GM19239 (cell line): ENCODE measurements at regions not wholly inside any gene's neighbourhood (a gene's known extent, or its start where the extent isn't known, plus 50 kb on each side); places are given as distances from the start of the nearest gene placed in this dataset.

ENCODE experiments used
- DNase-seq: peaks from one replicate; pipeline ENCODE4 v3.0.0; 2011; ENCODE audit warnings: low spot score; ENCODE audit not compliant: insufficient read length
- FAIRE-seq: peaks from 2 replicates; lab custom pipeline; 2011; peaks lifted over from hg19 to GRCh38; lab: Jason Lieb, UNC

GRCh38 chr12:124094188-124094587 lies 121.2 kb downstream of the ZNF664 start:
- FAIRE-seq (no peak), DNase-seq (no peak)

- FAIRE-seq: no peak
- DNase-seq: no peak
These were observed 121.7 kb downstream of the ZNF664 start for GRCh38 chr12:124094733-124095132.

GRCh38 chr12:124096109-124096508 lies 123.1 kb downstream of the ZNF664 start:
- no peak for DNase-seq
- no peak for FAIRE-seq

GRCh38 chr12:124096869-124097434 lies 123.9 kb downstream of the ZNF664 start:
- no peak for FAIRE-seq
- DNase-seq: no peak

GRCh38 chr12:124097701-124098100 lies 124.7 kb downstream of the ZNF664 start:
- FAIRE-seq (no peak), DNase-seq (no peak)

GRCh38 chr12:124098101-124098757 lies 125.2 kb downstream of the ZNF664 start:
- no peak for FAIRE-seq
- DNase-seq: no peak

GRCh38 chr12:124098887-124099286 lies 125.9 kb downstream of the ZNF664 start:
- no peak for DNase-seq
- FAIRE-seq: no peak

GRCh38 chr12:124099661-124100060 lies 126.6 kb downstream of the ZNF664 start:
- DNase-seq (no peak), FAIRE-seq (no peak)

- FAIRE-seq (no peak), DNase-seq (no peak)
These were observed 127.7 kb downstream of the ZNF664 start for GRCh38 chr12:124100572-124101178.

GRCh38 chr12:124105546-124105945 lies 132.5 kb downstream of the ZNF664 start:
- DNase-seq (no peak), FAIRE-seq (no peak)

GRCh38 chr12:124107351-124107750 lies 134.3 kb downstream of the ZNF664 start:
- FAIRE-seq: no peak
- no peak for DNase-seq

GRCh38 chr12:124109760-124110159 lies 136.7 kb downstream of the ZNF664 start:
- FAIRE-seq (no peak), DNase-seq (peak; percentile 52)

- FAIRE-seq: no peak
These were observed 137.4 kb downstream of the ZNF664 start for GRCh38 chr12:124110372-124110883.

GRCh38 chr12:124111006-124111405 lies 138.0 kb downstream of the ZNF664 start:
- DNase-seq: no peak
- no peak for FAIRE-seq

More at GRCh38 chr12:124110372-124110883, 137.4 kb downstream of the ZNF664 start:
- DNase-seq: no peak

GRCh38 chr12:124114316-124114715 lies 141.3 kb downstream of the ZNF664 start:
- DNase-seq (no peak), FAIRE-seq (no peak)

- FAIRE-seq (no peak), DNase-seq (no peak)
These were observed 142.5 kb downstream of the ZNF664 start for GRCh38 chr12:124115496-124115895.

- FAIRE-seq: no peak
These were observed 143.1 kb downstream of the ZNF664 start for GRCh38 chr12:124115976-124116690.

GRCh38 chr12:124120739-124121138 lies 147.7 kb downstream of the ZNF664 start:
- no peak for FAIRE-seq
- no peak for DNase-seq

More at GRCh38 chr12:124115976-124116690, 143.1 kb downstream of the ZNF664 start:
- DNase-seq: no peak

- DNase-seq (no peak), FAIRE-seq (no peak)
These were observed 149.7 kb downstream of the ZNF664 start for GRCh38 chr12:124122722-124123121.

- DNase-seq: no peak
- no peak for FAIRE-seq
These were observed 150.4 kb downstream of the ZNF664 start for GRCh38 chr12:124123296-124124000.
